Esophagus muscularis mucosa (tissue), 3 donors: ENCODE measurements at regions not wholly inside any gene's neighbourhood (a gene's known extent, or its start where the extent isn't known, plus 50 kb on each side); places are given as distances from the start of the nearest gene placed in this dataset.

Experiments used
- POLR2AphosphoS5 ChIP-seq, 2 donors: sonication (generic); formaldehyde crosslinking; IDR thresholded peaks; one replicate each; pipeline ENCODE4 v1.6.1; 2017; ENCODE audit warnings: antibody characterized with exemption in 2 of 2
- TF ChIP-seq, protein P1 (sequence below), 3 experiments: fragments of 200-600 bp in 2 of 3; fragments of 450-650 bp in 1 of 3; sonication (generic) in 2 of 3; IDR thresholded peaks; one replicate each; pipeline ENCODE4 v1.5.1; 2017 to 2019; ENCODE audit warnings: antibody characterized with exemption in 3 of 3, mild to moderate bottlenecking in 2 of 3, moderate library complexity in 1 of 3

DNA sequence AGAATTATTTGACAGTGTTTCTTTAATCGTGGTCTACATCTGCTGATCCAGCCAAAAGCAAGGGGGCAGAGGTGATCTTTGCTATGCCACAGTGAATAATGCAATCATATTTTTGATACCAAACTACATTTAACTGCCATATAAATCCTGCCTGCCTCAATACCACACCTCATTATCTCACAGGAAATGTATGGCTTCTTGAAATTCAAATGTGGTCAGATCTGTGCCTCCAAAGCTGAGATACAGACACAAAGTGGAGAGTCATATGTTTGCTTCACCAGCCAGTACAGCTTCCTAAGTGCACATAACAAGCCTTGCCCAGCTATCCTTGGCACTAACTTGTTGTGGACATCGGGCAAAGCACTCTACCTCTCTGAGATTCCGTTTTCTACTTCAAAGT lies 250.0 kb upstream of the NFIA start:
- TF ChIP-seq, protein P1, sequence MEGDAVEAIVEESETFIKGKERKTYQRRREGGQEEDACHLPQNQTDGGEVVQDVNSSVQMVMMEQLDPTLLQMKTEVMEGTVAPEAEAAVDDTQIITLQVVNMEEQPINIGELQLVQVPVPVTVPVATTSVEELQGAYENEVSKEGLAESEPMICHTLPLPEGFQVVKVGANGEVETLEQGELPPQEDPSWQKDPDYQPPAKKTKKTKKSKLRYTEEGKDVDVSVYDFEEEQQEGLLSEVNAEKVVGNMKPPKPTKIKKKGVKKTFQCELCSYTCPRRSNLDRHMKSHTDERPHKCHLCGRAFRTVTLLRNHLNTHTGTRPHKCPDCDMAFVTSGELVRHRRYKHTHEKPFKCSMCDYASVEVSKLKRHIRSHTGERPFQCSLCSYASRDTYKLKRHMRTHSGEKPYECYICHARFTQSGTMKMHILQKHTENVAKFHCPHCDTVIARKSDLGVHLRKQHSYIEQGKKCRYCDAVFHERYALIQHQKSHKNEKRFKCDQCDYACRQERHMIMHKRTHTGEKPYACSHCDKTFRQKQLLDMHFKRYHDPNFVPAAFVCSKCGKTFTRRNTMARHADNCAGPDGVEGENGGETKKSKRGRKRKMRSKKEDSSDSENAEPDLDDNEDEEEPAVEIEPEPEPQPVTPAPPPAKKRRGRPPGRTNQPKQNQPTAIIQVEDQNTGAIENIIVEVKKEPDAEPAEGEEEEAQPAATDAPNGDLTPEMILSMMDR (IDR thresholded peaks at IDR 0.05), result no peak
- no peak for TF ChIP-seq POLR2AphosphoS5 (IDR thresholded peaks at IDR 0.05)
